ENCODE measurements at regions not wholly inside any gene's neighbourhood (a gene's known extent, or its start where the extent isn't known, plus 50 kb on each side); places are given as distances from the start of the nearest gene placed in this dataset.
"Not testable (repeated sequence)": the region's sequence is repeated elsewhere in the genome, so short reads cannot be mapped to it uniquely, and the experiment has no call there.

GRCh38 chr2:107743274-107743673 is 83.4 kb upstream of the RGPD4 start:
- no peak for TF ChIP-seq CTCF (IDR thresholded peaks at IDR 0.05; ENCODE audit: low read depth, low read length, missing control alignments)
- no peak overlapping the region for H3K4me3 ChIP-seq (replicated peaks; ENCODE audit: low read depth, low read length)
- DNase-seq (ENCODE audit: extremely low read depth, low read depth), result no peak

GRCh38 chr2:107745100-107745499 is 81.6 kb upstream of the RGPD4 start:
- no peak for DNase-seq (ENCODE audit: extremely low read depth, low read depth)
- TF ChIP-seq CTCF (IDR thresholded peaks at IDR 0.05; ENCODE audit: low read depth, low read length, missing control alignments), result no peak
- no peak overlapping the region for H3K4me3 ChIP-seq (replicated peaks; ENCODE audit: low read depth, low read length)

- not testable (repeated sequence) for H3K4me3 ChIP-seq (replicated peaks; ENCODE audit: low read depth, low read length); DNase-seq (ENCODE audit: extremely low read depth, low read depth)
Observed at GRCh38 chr2:107746552-107747198, 80.0 kb upstream of the RGPD4 start.

GRCh38 chr2:107747199-107747963 is 79.3 kb upstream of the RGPD4 start:
- DNase-seq (ENCODE audit: extremely low read depth, low read depth); H3K4me3 ChIP-seq (replicated peaks; ENCODE audit: low read depth, low read length): not testable (repeated sequence)

- no peak for TF ChIP-seq CTCF (IDR thresholded peaks at IDR 0.05; ENCODE audit: low read depth, low read length, missing control alignments)
- DNase-seq (ENCODE audit: extremely low read depth, low read depth), result no peak
- H3K4me3 ChIP-seq (replicated peaks; ENCODE audit: low read depth, low read length), result no peak overlapping the region
Observed at GRCh38 chr2:107747964-107748583, 78.6 kb upstream of the RGPD4 start.

- H3K4me3 ChIP-seq (replicated peaks; ENCODE audit: low read depth, low read length), result no peak overlapping the region
- DNase-seq (ENCODE audit: extremely low read depth, low read depth), result no peak
- no peak for TF ChIP-seq CTCF (IDR thresholded peaks at IDR 0.05; ENCODE audit: low read depth, low read length, missing control alignments)
Observed at GRCh38 chr2:107751936-107752335, 74.8 kb upstream of the RGPD4 start.

- DNase-seq (ENCODE audit: extremely low read depth, low read depth); H3K4me3 ChIP-seq (replicated peaks; ENCODE audit: low read depth, low read length): not testable (repeated sequence)
Observed at GRCh38 chr2:107753806-107754205, 72.9 kb upstream of the RGPD4 start.

GRCh38 chr2:107757223-107757622 is 69.5 kb upstream of the RGPD4 start:
- TF ChIP-seq CTCF (IDR thresholded peaks at IDR 0.05; ENCODE audit: low read depth, low read length, missing control alignments), result no peak
- H3K4me3 ChIP-seq (replicated peaks; ENCODE audit: low read depth, low read length), result no peak overlapping the region
- DNase-seq (ENCODE audit: extremely low read depth, low read depth), result no peak
